ENCODE measurements at regions not wholly inside any gene's neighbourhood (a gene's known extent, or its start where the extent isn't known, plus 50 kb on each side); places are given as distances from the start of the nearest gene placed in this dataset.

DNA sequence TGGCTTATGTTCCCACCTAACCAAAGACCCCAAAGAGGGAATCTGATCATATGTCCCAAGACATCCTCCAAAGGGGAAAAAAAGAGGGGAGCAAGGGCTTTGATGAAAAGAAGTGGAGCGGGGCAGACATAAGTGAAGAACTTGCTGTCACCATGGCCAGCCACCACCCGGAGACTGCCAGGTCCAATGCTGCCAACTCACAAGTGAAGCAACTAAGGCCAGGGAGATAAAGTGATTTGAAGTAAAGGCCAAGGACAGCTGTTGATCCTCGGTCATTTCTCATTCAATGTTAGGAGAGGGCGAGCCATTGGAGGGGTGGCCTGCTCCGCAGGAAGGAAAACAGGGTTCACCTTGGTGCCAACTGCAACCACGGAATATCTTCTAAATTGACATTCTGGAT lies 72.6 kb upstream of the C3orf80 start:
- H3K27ac ChIP-seq, result peak overlapping the region in 1 of 2 experiments; percentile 34; a peak in 1 of 6 replicates
- H3K9me3 ChIP-seq, result no peaks in the 10 kb centered on the region
- ChIA-PET CTCF (interaction anchor here (1.0 to 1.9 kb wide), 2 partner anchors 11 to 121 kb away, joined by 4 to 8 read pairs; no protein-coding TSS in a partner anchor), POLR2A (no interaction called here)
- H3K4me3 ChIP-seq, result no peak overlapping the region
- ATAC-seq, result no peak
- TF ChIP-seq POLR2AphosphoS2 (conservative IDR thresholded peaks at IDR 0.05; ENCODE audit: low read length) (no peak), KDM5A (IDR thresholded peaks at IDR 0.05) (no peak)
- TF ChIP-seq, protein P1, sequence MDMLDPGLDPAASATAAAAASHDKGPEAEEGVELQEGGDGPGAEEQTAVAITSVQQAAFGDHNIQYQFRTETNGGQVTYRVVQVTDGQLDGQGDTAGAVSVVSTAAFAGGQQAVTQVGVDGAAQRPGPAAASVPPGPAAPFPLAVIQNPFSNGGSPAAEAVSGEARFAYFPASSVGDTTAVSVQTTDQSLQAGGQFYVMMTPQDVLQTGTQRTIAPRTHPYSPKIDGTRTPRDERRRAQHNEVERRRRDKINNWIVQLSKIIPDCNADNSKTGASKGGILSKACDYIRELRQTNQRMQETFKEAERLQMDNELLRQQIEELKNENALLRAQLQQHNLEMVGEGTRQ (IDR thresholded peaks at IDR 0.05), result no peak
- DNase-seq (ENCODE audit: low read depth in 1 of 2, low spot score in 1 of 2), result no peak
- no peak for FAIRE-seq
- H3K4me2 ChIP-seq, result no peak overlapping the region
- 72% methylated on average over 6 of the region's 6 CpGs for WGBS (ENCODE audit: missing lambda C conversion rate)
- H3K4me1 ChIP-seq, result no peaks in the 10 kb centered on the region

DNA sequence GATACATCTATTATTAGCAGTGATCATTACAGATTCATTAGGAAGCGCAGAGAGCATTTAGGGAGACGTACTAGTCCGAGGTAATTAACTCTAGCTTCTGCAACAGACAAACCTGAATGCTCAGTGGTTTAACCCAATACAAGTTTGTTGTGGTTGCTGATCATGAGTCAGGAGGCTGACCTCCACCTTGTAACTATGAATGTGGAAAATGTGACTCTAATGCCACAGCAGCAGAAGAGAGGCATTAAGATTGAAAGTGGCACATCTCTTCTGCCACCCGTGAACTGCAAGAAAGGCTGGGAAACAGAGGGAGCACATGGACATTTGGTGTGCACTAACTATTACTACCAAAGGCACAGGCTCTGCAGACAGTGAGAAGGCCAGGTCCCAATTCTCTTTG lies 71.2 kb upstream of the C3orf80 start:
- H3K4me3 ChIP-seq, result no peak overlapping the region
- no peak for FAIRE-seq
- WGBS (ENCODE audit: missing lambda C conversion rate), result 67% methylated on average over 4 of the region's 4 CpGs
- no peak overlapping the region for H3K4me2 ChIP-seq
- H3K9me3 ChIP-seq, result no peaks in the 10 kb centered on the region
- DNase-seq (ENCODE audit: low read depth in 1 of 2, low spot score in 1 of 2), result no peak
- no peaks in the 10 kb centered on the region for H3K4me1 ChIP-seq
- ATAC-seq, result peak in 1 of 2 experiments; percentile 12; a peak in 1 of 6 replicates
- ChIA-PET CTCF (interaction anchor here (1.3 to 2.0 kb wide), 4 partner anchors 9 to 259 kb away, joined by 3 to 8 read pairs (median 7); no protein-coding TSS in a partner anchor), POLR2A (no interaction called here)
- H3K27ac ChIP-seq, result peak overlapping the region in 1 of 2 experiments; percentile 34; a peak in 3 of 6 replicates
- TF ChIP-seq HEYL (CRISPR knock-in tag; IDR thresholded peaks at IDR 0.05) (no peak), MAFK (IDR thresholded peaks at IDR 0.05; ENCODE audit: partially characterized antibody) (no peak), HOXA7 (CRISPR knock-in tag; IDR thresholded peaks at IDR 0.05) (no peak), ZNF302 (CRISPR knock-in tag; IDR thresholded peaks at IDR 0.05) (no peak), NR3C1 (IDR thresholded peaks at IDR 0.05) (no peak), RFX5 (IDR thresholded peaks at IDR 0.05) (no peak), TP53 (CRISPR knock-in tag; IDR thresholded peaks at IDR 0.05) (no peak), TFCP2L1 (CRISPR knock-in tag; IDR thresholded peaks at IDR 0.05) (no peak), PHF8 (IDR thresholded peaks at IDR 0.05; ENCODE audit: borderline replicate concordance, low read depth) (no peak)

DNA sequence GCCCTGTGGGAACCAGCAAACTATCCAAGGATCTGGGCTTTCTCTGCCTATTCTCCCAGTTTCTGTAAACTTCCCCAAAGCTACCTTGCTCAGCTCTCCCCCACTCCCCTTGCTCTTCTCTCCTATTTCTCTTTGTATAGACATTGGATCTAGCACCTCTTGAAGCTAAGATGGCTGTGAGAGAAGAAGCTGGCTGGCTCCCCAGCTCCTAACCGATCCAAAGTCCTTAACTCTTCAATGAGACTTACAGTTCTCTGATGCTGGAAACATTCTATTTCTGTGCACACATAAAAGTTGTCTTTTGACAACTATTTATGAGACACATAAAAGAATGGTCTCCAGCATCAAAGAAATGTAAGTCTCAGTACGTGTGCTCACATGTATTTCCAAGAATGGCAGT lies 70.6 kb upstream of the C3orf80 start:
- Histone ChIP-seq H3K4me1 (no peaks in the 10 kb centered on the region), H3K9me3 (no peaks in the 10 kb centered on the region), H3K4me2 (no peak overlapping the region), H3K4me3 (no peak overlapping the region), H3K27ac (peak overlapping the region in 1 of 2 experiments; percentile 34; a peak in 3 of 6 replicates)
- no peak for FAIRE-seq
- ChIA-PET POLR2A (no interaction called here), CTCF (interaction anchor here (1.3 to 2.0 kb wide), 4 partner anchors 8 to 258 kb away, joined by 3 to 8 read pairs (median 7); no protein-coding TSS in a partner anchor)
- TF ChIP-seq, protein P2, sequence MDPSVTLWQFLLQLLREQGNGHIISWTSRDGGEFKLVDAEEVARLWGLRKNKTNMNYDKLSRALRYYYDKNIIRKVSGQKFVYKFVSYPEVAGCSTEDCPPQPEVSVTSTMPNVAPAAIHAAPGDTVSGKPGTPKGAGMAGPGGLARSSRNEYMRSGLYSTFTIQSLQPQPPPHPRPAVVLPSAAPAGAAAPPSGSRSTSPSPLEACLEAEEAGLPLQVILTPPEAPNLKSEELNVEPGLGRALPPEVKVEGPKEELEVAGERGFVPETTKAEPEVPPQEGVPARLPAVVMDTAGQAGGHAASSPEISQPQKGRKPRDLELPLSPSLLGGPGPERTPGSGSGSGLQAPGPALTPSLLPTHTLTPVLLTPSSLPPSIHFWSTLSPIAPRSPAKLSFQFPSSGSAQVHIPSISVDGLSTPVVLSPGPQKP (IDR thresholded peaks at IDR 0.05; ENCODE audit: low read depth, low read length), result no peak
- TF ChIP-seq POLR2AphosphoS2 (conservative IDR thresholded peaks at IDR 0.05; ENCODE audit: low read length) (no peak), EP300 (IDR thresholded peaks at IDR 0.05) (no peak), CHD2 (IDR thresholded peaks at IDR 0.05; ENCODE audit: low read length, partially characterized antibody) (no peak), MAFK (IDR thresholded peaks at IDR 0.05; ENCODE audit: partially characterized antibody) (no peak), TFCP2L1 (CRISPR knock-in tag; IDR thresholded peaks at IDR 0.05) (no peak), HEYL (CRISPR knock-in tag; IDR thresholded peaks at IDR 0.05) (no peak), JUN (IDR thresholded peaks at IDR 0.05) (no peak), SMC3 (IDR thresholded peaks at IDR 0.05) (no peak), JUNB (IDR thresholded peaks at IDR 0.05) (no peak), RNF2 (IDR thresholded peaks at IDR 0.05; ENCODE audit: borderline replicate concordance, low read depth) (no peak), HDAC2 (IDR thresholded peaks at IDR 0.05) (no peak), RAD21 (conservative IDR thresholded peaks at IDR 0.05 in 1 of 2, IDR thresholded peaks at IDR 0.05 in 1 of 2) (no peak), MYC (IDR thresholded peaks at IDR 0.05; ENCODE audit: borderline replicate concordance, low read length) (no peak), KDM5A (IDR thresholded peaks at IDR 0.05) (no peak)
- TF ChIP-seq, protein P3, sequence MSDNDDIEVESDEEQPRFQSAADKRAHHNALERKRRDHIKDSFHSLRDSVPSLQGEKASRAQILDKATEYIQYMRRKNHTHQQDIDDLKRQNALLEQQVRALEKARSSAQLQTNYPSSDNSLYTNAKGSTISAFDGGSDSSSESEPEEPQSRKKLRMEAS (IDR thresholded peaks at IDR 0.05), result no peak
- TF ChIP-seq, protein P4, sequence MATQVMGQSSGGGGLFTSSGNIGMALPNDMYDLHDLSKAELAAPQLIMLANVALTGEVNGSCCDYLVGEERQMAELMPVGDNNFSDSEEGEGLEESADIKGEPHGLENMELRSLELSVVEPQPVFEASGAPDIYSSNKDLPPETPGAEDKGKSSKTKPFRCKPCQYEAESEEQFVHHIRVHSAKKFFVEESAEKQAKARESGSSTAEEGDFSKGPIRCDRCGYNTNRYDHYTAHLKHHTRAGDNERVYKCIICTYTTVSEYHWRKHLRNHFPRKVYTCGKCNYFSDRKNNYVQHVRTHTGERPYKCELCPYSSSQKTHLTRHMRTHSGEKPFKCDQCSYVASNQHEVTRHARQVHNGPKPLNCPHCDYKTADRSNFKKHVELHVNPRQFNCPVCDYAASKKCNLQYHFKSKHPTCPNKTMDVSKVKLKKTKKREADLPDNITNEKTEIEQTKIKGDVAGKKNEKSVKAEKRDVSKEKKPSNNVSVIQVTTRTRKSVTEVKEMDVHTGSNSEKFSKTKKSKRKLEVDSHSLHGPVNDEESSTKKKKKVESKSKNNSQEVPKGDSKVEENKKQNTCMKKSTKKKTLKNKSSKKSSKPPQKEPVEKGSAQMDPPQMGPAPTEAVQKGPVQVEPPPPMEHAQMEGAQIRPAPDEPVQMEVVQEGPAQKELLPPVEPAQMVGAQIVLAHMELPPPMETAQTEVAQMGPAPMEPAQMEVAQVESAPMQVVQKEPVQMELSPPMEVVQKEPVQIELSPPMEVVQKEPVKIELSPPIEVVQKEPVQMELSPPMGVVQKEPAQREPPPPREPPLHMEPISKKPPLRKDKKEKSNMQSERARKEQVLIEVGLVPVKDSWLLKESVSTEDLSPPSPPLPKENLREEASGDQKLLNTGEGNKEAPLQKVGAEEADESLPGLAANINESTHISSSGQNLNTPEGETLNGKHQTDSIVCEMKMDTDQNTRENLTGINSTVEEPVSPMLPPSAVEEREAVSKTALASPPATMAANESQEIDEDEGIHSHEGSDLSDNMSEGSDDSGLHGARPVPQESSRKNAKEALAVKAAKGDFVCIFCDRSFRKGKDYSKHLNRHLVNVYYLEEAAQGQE (IDR thresholded peaks at IDR 0.05), result no peak
- TF ChIP-seq, protein P5, sequence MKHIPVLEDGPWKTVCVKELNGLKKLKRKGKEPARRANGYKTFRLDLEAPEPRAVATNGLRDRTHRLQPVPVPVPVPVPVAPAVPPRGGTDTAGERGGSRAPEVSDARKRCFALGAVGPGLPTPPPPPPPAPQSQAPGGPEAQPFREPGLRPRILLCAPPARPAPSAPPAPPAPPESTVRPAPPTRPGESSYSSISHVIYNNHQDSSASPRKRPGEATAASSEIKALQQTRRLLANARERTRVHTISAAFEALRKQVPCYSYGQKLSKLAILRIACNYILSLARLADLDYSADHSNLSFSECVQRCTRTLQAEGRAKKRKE (CRISPR knock-in tag; IDR thresholded peaks at IDR 0.05; ENCODE audit: low read depth), result no peak
- TF ChIP-seq, protein P6, sequence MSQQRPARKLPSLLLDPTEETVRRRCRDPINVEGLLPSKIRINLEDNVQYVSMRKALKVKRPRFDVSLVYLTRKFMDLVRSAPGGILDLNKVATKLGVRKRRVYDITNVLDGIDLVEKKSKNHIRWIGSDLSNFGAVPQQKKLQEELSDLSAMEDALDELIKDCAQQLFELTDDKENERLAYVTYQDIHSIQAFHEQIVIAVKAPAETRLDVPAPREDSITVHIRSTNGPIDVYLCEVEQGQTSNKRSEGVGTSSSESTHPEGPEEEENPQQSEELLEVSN (IDR thresholded peaks at IDR 0.05; ENCODE audit: borderline replicate concordance, low read depth), result no peak
- DNase-seq (ENCODE audit: low read depth in 1 of 2, low spot score in 1 of 2), result no peak
- WGBS (ENCODE audit: missing lambda C conversion rate), result 40% methylated on average over 2 of the region's 2 CpGs
- ATAC-seq, result no peak
